ENCODE measurements at regions not wholly inside any gene's neighbourhood (a gene's known extent, or its start where the extent isn't known, plus 50 kb on each side); places are given as distances from the start of the nearest gene placed in this dataset.

DNA sequence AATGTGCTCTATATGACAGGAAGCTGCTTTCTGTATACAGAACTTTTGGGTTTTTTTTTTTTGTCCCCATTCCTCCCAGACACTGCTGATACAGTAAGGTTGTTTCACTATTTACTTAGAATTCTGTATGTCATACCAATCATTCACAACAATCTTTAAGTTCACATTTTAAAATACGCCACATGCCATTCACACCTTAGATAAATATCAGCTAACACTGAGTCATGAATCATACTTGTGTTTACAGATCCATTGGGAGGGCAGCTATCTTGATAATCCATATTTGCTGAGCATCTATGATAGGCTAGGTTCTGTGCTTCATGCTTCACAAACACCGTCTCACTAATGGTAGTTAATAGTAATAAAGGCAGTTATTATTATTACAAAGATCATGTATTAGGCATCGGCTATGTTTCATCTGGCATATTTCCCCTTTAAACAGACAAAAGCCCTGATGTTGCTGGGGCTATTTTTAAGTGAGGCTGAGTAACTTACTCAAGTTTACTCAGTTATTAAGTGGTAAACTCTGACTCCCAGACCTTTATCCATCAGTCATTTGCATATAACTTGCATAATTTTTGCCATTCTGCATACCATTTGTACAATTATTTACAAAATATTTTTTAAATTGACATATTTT lies 152.2 kb upstream of the HMHB1 start:
- Histone ChIP-seq H3K56ac (ENCODE audit: low read length) (no peak overlapping the region), H2BK15ac (replicated peaks; ENCODE audit: low read depth) (no peak overlapping the region), H3K23ac (ENCODE audit: low read length) (no peak overlapping the region), H3K79me2 (ENCODE audit: control insufficient read depth, insufficient read depth, low read length) (no peaks in the 10 kb centered on the region), H3K4me1 (ENCODE audit: control insufficient read depth, low read depth, low read length) (no peaks in the 10 kb centered on the region), H3K27ac (ENCODE audit: low read depth, low read length) (no peak overlapping the region), H3K4me2 (ENCODE audit: low read length) (no peak overlapping the region), H2BK5ac (ENCODE audit: low read length) (no peak overlapping the region), H3K9ac (ENCODE audit: low read length) (no peak overlapping the region), H2BK120ac (ENCODE audit: low read depth, low read length) (no peak overlapping the region), H3K18ac (ENCODE audit: low read length) (no peak overlapping the region), H3K27me3 (ENCODE audit: insufficient read depth, low read length, poor library complexity) (no peaks in the 10 kb centered on the region), H2AK5ac (ENCODE audit: low read length) (no peak overlapping the region), H3K4ac (ENCODE audit: low read depth, low read length) (no peak overlapping the region), H3K36me3 (ENCODE audit: control insufficient read depth, insufficient read depth, low read length) (no peaks in the 10 kb centered on the region), H3K4me3 (ENCODE audit: low read length) (no peak overlapping the region), H3K79me1 (ENCODE audit: low read length) (no peaks in the 10 kb centered on the region), H4K5ac (ENCODE audit: low read length) (no peak overlapping the region), H4K8ac (ENCODE audit: low read depth, low read length) (no peak overlapping the region)
- peak; percentile 4 for DNase-seq
- 100% methylated on average over 1 of the region's 3 CpGs for WGBS (ENCODE audit: extremely low coverage, insufficient coverage, low lambda C conversion rate)

DNA sequence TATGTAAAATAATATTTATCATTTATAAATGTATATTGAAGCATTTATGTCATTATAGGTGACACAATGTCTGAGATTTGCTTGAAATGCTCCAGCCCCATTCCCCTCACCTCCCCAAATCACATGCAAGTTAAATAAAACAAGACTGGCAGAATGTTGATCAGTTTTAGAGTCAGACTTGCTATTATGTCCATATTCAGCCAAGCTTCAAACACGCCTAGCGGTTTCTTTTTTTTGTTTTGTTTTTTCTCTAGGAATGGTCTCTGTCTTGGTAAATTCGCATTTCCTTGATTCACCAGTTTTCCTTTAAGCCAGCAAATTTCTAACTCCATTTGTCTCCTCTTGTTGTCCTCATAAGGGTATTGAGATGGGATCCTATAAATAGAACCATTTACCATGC lies 153.0 kb upstream of the HMHB1 start:
- Histone ChIP-seq H2AK5ac (ENCODE audit: low read length) (no peak overlapping the region), H2BK15ac (replicated peaks; ENCODE audit: low read depth) (no peak overlapping the region), H3K23ac (ENCODE audit: low read length) (no peak overlapping the region), H3K18ac (ENCODE audit: low read length) (no peak overlapping the region), H3K27ac (ENCODE audit: low read depth, low read length) (no peak overlapping the region), H4K8ac (ENCODE audit: low read depth, low read length) (no peak overlapping the region), H3K56ac (ENCODE audit: low read length) (no peak overlapping the region), H2BK5ac (ENCODE audit: low read length) (no peak overlapping the region), H3K4me3 (ENCODE audit: low read length) (no peak overlapping the region), H3K79me1 (ENCODE audit: low read length) (no peaks in the 10 kb centered on the region), H3K36me3 (ENCODE audit: control insufficient read depth, insufficient read depth, low read length) (no peaks in the 10 kb centered on the region), H3K4me1 (ENCODE audit: control insufficient read depth, low read depth, low read length) (no peaks in the 10 kb centered on the region), H3K79me2 (ENCODE audit: control insufficient read depth, insufficient read depth, low read length) (no peaks in the 10 kb centered on the region), H4K5ac (ENCODE audit: low read length) (no peak overlapping the region), H3K9ac (ENCODE audit: low read length) (no peak overlapping the region), H3K4me2 (ENCODE audit: low read length) (no peak overlapping the region), H3K4ac (ENCODE audit: low read depth, low read length) (no peak overlapping the region), H2BK120ac (ENCODE audit: low read depth, low read length) (no peak overlapping the region), H3K27me3 (ENCODE audit: insufficient read depth, low read length, poor library complexity) (no peaks in the 10 kb centered on the region)
- WGBS (ENCODE audit: extremely low coverage, insufficient coverage, low lambda C conversion rate), result no CpG with 5 or more reads among the region's 3 CpGs
- no peak for DNase-seq

DNA sequence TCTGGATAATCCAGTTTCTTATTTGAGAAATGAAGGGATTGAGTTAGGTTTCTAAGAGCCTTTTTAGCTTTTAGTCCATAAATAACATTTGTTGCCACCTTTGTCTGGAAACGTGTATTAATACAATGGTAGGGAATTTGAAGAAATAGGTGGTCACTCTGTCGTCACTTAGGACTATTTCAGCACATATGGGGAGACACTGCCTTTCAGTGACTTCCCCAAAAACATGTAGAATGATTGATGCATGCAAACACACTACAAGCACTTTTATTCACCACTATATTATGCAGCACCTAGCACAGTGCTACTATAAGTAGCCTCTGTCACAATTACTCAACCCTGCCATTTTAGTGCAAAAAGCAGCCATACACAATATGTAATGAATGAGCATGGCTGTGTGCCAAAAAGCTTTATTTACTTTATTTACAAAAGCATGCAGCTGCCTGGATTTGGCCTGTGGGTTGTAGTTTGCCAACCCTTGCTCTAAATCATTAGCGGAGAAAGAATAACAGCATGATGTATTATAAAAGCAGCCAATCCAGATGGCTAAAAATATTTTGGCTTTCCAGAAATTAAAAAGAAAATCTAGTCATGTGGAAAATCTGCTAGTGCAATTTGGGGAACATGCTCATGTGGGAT lies 154.2 kb upstream of the HMHB1 start:
- Histone ChIP-seq H4K5ac (ENCODE audit: low read length) (no peak overlapping the region), H3K79me1 (ENCODE audit: low read length) (no peaks in the 10 kb centered on the region), H3K27ac (ENCODE audit: low read depth, low read length) (no peak overlapping the region), H3K4me1 (ENCODE audit: control insufficient read depth, low read depth, low read length) (no peaks in the 10 kb centered on the region), H3K56ac (ENCODE audit: low read length) (no peak overlapping the region), H3K27me3 (ENCODE audit: insufficient read depth, low read length, poor library complexity) (no peaks in the 10 kb centered on the region), H3K4me2 (ENCODE audit: low read length) (no peak overlapping the region), H3K36me3 (ENCODE audit: control insufficient read depth, insufficient read depth, low read length) (no peaks in the 10 kb centered on the region), H2BK120ac (ENCODE audit: low read depth, low read length) (no peak overlapping the region), H3K4ac (ENCODE audit: low read depth, low read length) (no peak overlapping the region), H3K18ac (ENCODE audit: low read length) (no peak overlapping the region), H3K23ac (ENCODE audit: low read length) (no peak overlapping the region), H3K9ac (ENCODE audit: low read length) (no peak overlapping the region), H3K4me3 (ENCODE audit: low read length) (no peak overlapping the region), H4K8ac (ENCODE audit: low read depth, low read length) (no peak overlapping the region), H2BK5ac (ENCODE audit: low read length) (no peak overlapping the region), H3K79me2 (ENCODE audit: control insufficient read depth, insufficient read depth, low read length) (no peaks in the 10 kb centered on the region), H2AK5ac (ENCODE audit: low read length) (no peak overlapping the region), H2BK15ac (replicated peaks; ENCODE audit: low read depth) (no peak overlapping the region)
- DNase-seq, result no peak
- no CpG with 5 or more reads among the region's 3 CpGs for WGBS (ENCODE audit: extremely low coverage, insufficient coverage, low lambda C conversion rate)

DNA sequence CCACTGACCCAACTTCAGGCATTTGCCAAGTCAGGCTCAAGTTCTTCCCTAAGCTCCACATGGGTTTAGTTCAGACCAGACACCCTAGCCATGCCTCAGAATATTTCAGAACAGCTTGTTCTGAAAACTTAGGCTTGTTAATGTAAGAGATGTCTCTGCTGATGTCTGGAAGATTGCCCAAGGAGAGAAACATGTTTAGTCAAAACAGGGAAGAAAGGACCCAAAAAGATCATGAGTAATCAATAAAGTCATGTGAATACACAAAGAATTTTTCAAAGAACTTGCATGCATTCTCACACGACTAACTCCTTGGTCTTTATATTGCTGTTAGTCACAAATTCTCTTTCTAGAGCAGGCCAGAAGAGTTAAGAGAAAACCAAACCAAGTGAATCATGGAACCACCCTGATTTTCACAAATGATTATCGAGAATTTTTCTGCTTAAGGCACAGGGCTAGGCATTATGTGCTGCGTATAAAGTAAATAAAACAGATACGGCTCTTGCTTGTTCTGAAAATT lies 158.1 kb upstream of the HMHB1 start:
- Histone ChIP-seq H3K36me3 (ENCODE audit: control insufficient read depth, insufficient read depth, low read length) (no peaks in the 10 kb centered on the region), H3K27ac (ENCODE audit: low read depth, low read length) (no peak overlapping the region), H3K4me2 (ENCODE audit: low read length) (no peak overlapping the region), H3K4ac (ENCODE audit: low read depth, low read length) (no peak overlapping the region), H3K56ac (ENCODE audit: low read length) (no peak overlapping the region), H3K79me1 (ENCODE audit: low read length) (no peaks in the 10 kb centered on the region), H2BK15ac (replicated peaks; ENCODE audit: low read depth) (no peak overlapping the region), H4K5ac (ENCODE audit: low read length) (no peak overlapping the region), H3K4me1 (ENCODE audit: control insufficient read depth, low read depth, low read length) (no peaks in the 10 kb centered on the region), H2BK120ac (ENCODE audit: low read depth, low read length) (no peak overlapping the region), H2AK5ac (ENCODE audit: low read length) (no peak overlapping the region), H3K9ac (ENCODE audit: low read length) (no peak overlapping the region), H3K79me2 (ENCODE audit: control insufficient read depth, insufficient read depth, low read length) (no peaks in the 10 kb centered on the region), H4K8ac (ENCODE audit: low read depth, low read length) (no peak overlapping the region), H3K23ac (ENCODE audit: low read length) (no peak overlapping the region), H3K27me3 (ENCODE audit: insufficient read depth, low read length, poor library complexity) (no peaks in the 10 kb centered on the region), H3K4me3 (ENCODE audit: low read length) (no peak overlapping the region), H2BK5ac (ENCODE audit: low read length) (no peak overlapping the region), H3K18ac (ENCODE audit: low read length) (no peak overlapping the region)
- no CpG with 5 or more reads among the region's 4 CpGs for WGBS (ENCODE audit: extremely low coverage, insufficient coverage, low lambda C conversion rate)
- no peak for DNase-seq

DNA sequence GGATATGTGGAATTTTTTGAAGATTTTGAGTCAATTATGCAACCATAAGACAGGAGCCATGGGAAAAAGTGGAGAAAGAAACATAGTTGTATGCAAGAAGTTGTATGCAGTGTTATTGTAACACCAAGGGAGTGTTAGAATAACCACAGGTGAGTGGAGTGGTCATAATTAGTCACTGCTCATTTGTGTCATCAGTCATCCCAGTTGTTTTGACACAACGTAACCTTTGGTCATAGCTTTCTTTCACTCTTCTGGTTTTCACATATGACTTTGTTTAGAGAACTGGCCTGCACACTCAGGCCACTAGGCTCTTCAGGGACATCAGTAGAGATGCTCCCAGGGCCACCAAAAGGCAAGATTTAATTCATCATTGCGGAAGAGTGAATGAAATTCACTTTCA lies 158.7 kb upstream of the HMHB1 start:
- no peak overlapping the region for H2BK5ac ChIP-seq (ENCODE audit: low read length)
- no peak overlapping the region for H4K8ac ChIP-seq (ENCODE audit: low read depth, low read length)
- no peaks in the 10 kb centered on the region for H3K27me3 ChIP-seq (ENCODE audit: insufficient read depth, low read length, poor library complexity)
- no peak overlapping the region for H3K23ac ChIP-seq (ENCODE audit: low read length)
- H2BK120ac ChIP-seq (ENCODE audit: low read depth, low read length), result no peak overlapping the region
- no peak overlapping the region for H3K4ac ChIP-seq (ENCODE audit: low read depth, low read length)
- no peak overlapping the region for H3K4me3 ChIP-seq (ENCODE audit: low read length)
- H3K18ac ChIP-seq (ENCODE audit: low read length), result no peak overlapping the region
- H3K9ac ChIP-seq (ENCODE audit: low read length), result no peak overlapping the region
- H3K4me2 ChIP-seq (ENCODE audit: low read length), result no peak overlapping the region
- no peak overlapping the region for H2BK15ac ChIP-seq (replicated peaks; ENCODE audit: low read depth)
- WGBS (ENCODE audit: extremely low coverage, insufficient coverage, low lambda C conversion rate), result no CpG with 5 or more reads among the region's 2 CpGs
- no peak overlapping the region for H4K5ac ChIP-seq (ENCODE audit: low read length)
- no peak for DNase-seq
- no peaks in the 10 kb centered on the region for H3K79me2 ChIP-seq (ENCODE audit: control insufficient read depth, insufficient read depth, low read length)
- H2AK5ac ChIP-seq (ENCODE audit: low read length), result no peak overlapping the region
- no peaks in the 10 kb centered on the region for H3K79me1 ChIP-seq (ENCODE audit: low read length)
- H3K36me3 ChIP-seq (ENCODE audit: control insufficient read depth, insufficient read depth, low read length), result no peaks in the 10 kb centered on the region
- H3K56ac ChIP-seq (ENCODE audit: low read length), result no peak overlapping the region
- no peak overlapping the region for H3K27ac ChIP-seq (ENCODE audit: low read depth, low read length)
- H3K4me1 ChIP-seq (ENCODE audit: control insufficient read depth, low read depth, low read length), result no peaks in the 10 kb centered on the region

Measured in mesendoderm (in vitro differentiated cells).